ENCODE measurements at regions not wholly inside any gene's neighbourhood (a gene's known extent, or its start where the extent isn't known, plus 50 kb on each side); places are given as distances from the start of the nearest gene placed in this dataset.
"Not testable (repeated sequence)": the region's sequence is repeated elsewhere in the genome, so short reads cannot be mapped to it uniquely, and the experiment has no call there.

GRCh38 chr10:35783305-35783838 lies 141.3 kb upstream of the FZD8 start:
- DNase-seq (ENCODE audit: low read depth), result no peak

- DNase-seq (ENCODE audit: low read depth), result no peak
Observed at GRCh38 chr10:35781643-35782035, 139.5 kb upstream of the FZD8 start.

GRCh38 chr10:35780970-35781642 lies 139.0 kb upstream of the FZD8 start:
- no peak for DNase-seq (ENCODE audit: low read depth)

GRCh38 chr10:35778306-35778705 lies 136.2 kb upstream of the FZD8 start:
- DNase-seq (ENCODE audit: low read depth), result no peak

GRCh38 chr10:35776557-35776956 lies 134.5 kb upstream of the FZD8 start:
- DNase-seq (ENCODE audit: low read depth), result not testable (repeated sequence)

GRCh38 chr10:35774109-35774508 lies 132.0 kb upstream of the FZD8 start:
- no peak for DNase-seq (ENCODE audit: low read depth)

GRCh38 chr10:35770817-35771355 lies 128.8 kb upstream of the FZD8 start:
- no peak for DNase-seq (ENCODE audit: low read depth)

- DNase-seq (ENCODE audit: low read depth), result no peak
Observed at GRCh38 chr10:35769795-35770194, 127.7 kb upstream of the FZD8 start.

GRCh38 chr10:35768731-35769130 lies 126.6 kb upstream of the FZD8 start:
- DNase-seq (ENCODE audit: low read depth), result no peak

GRCh38 chr10:35768011-35768410 lies 125.9 kb upstream of the FZD8 start:
- DNase-seq (ENCODE audit: low read depth), result no peak

- DNase-seq (ENCODE audit: low read depth), result no peak
Observed at GRCh38 chr10:35765996-35766395, 123.9 kb upstream of the FZD8 start.

GRCh38 chr10:35765066-35765527 lies 123.0 kb upstream of the FZD8 start:
- no peak for DNase-seq (ENCODE audit: low read depth)

- no peak for DNase-seq (ENCODE audit: low read depth)
Observed at GRCh38 chr10:35762311-35763030, 120.4 kb upstream of the FZD8 start.

- no peak for DNase-seq (ENCODE audit: low read depth)
Observed at GRCh38 chr10:35758076-35758475, 116.0 kb upstream of the FZD8 start.

- no peak for DNase-seq (ENCODE audit: low read depth)
Observed at GRCh38 chr10:35754519-35754918, 112.4 kb upstream of the FZD8 start.

GRCh38 chr10:35752469-35753461 lies 110.7 kb upstream of the FZD8 start:
- DNase-seq (ENCODE audit: low read depth), result no peak

GRCh38 chr10:35751347-35751746 lies 109.3 kb upstream of the FZD8 start:
- DNase-seq (ENCODE audit: low read depth), result no peak

- DNase-seq (ENCODE audit: low read depth), result no peak
Observed at GRCh38 chr10:35749230-35749629, 107.1 kb upstream of the FZD8 start.

GRCh38 chr10:35745617-35746403 lies 103.7 kb upstream of the FZD8 start:
- no peak for DNase-seq (ENCODE audit: low read depth)

- DNase-seq (ENCODE audit: low read depth), result no peak
Observed at GRCh38 chr10:35743851-35744250, 101.8 kb upstream of the FZD8 start.

GRCh38 chr10:35743351-35743750 lies 101.3 kb upstream of the FZD8 start:
- no peak for DNase-seq (ENCODE audit: low read depth)

Data from CMK (cell line).